IPS-18c (cell line): ENCODE measurements at regions not wholly inside any gene's neighbourhood (a gene's known extent, or its start where the extent isn't known, plus 50 kb on each side); places are given as distances from the start of the nearest gene placed in this dataset.

Experiments
- H3K4me3 ChIP-seq: 2 replicates; pipeline ENCODE4 v1.7.0; 2013; ENCODE audit warnings: low read depth, mild to moderate bottlenecking, low read length, moderate library complexity; ENCODE audit not compliant: insufficient read depth
- H3K9me3 ChIP-seq: one replicate; pipeline ENCODE4 v1.6.1; 2013; ENCODE audit warnings: mild to moderate bottlenecking, low read length, moderate library complexity; ENCODE audit not compliant: control insufficient read depth, insufficient read depth

- no peak overlapping the region for H3K4me3 ChIP-seq
- no peaks in the 10 kb centered on the region for H3K9me3 ChIP-seq
These were observed 543.4 kb downstream of the BUD13 start for GRCh38 chr11:116229236-116229970.

- Histone ChIP-seq H3K4me3 (no peak overlapping the region), H3K9me3 (no peaks in the 10 kb centered on the region)
These were observed 546.1 kb downstream of the BUD13 start for GRCh38 chr11:116226731-116227130.

DNA sequence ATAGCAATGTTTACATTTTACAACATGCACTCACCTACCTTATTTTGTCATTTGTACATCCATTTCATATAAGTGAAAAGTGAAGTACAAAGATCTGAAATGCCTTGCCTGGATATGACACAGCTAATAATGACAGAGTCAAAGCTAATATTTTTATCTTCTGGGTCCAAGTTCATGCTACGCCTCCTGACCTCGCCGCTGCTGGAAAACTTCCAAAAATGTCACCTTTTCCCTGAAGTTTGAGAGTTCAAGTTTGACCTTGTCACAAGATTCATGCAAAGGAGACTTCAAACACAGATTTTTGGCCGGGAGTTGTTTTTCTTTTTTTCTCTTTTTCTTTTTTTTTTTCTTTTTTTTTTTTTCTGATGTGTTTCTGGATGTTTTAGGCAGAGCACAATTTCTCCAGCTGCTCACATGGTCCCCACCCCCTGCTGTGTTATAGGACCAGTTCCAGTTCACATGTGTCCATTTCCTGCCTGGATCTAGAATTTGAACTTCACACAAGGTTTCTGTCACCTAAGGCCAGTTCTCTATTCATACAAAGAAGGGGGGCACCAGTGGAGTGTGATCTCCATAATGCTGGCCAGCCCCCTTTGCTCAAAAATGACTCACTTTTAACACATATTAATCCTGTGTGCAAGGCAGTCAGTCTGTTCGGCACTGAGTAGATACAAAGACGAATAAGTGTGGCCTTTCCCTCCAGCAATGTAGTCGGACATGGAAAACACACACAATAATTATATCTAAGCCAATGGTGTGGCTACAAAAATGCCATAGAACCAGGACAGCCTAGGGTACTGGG lies 546.8 kb downstream of the BUD13 start:
- Histone ChIP-seq H3K9me3 (no peaks in the 10 kb centered on the region), H3K4me3 (no peak overlapping the region)

GRCh38 chr11:116225236-116225635 lies 547.6 kb downstream of the BUD13 start:
- no peaks in the 10 kb centered on the region for H3K9me3 ChIP-seq
- no peak overlapping the region for H3K4me3 ChIP-seq

GRCh38 chr11:116224889-116225200 lies 547.9 kb downstream of the BUD13 start:
- Histone ChIP-seq H3K4me3 (no peak overlapping the region), H3K9me3 (no peaks in the 10 kb centered on the region)

- no peak overlapping the region for H3K4me3 ChIP-seq
These were observed 548.5 kb downstream of the BUD13 start for GRCh38 chr11:116224154-116224888.

DNA sequence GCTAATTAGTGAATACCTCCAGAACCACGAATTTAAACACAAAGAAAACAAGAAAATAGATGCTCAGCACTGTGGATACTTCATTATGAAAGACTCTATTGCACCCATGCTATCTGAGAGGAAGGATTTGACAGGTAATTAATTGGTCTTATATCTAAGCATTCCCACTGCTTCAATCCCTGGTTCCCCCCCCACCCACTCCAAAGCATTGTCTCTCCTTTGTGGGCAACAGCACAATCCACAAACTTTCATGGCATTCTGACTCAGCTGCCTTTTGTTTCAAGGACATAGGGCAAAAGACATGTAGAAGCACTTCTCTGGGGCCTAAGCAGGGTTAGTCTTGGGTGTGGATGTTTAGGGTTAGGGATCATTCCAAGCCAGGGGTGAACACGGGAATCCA lies 551.4 kb downstream of the BUD13 start:
- no peak overlapping the region for H3K4me3 ChIP-seq

More at GRCh38 chr11:116224154-116224888, 548.5 kb downstream of the BUD13 start:
- H3K9me3 ChIP-seq, result no peaks in the 10 kb centered on the region

GRCh38 chr11:116219171-116219635 lies 553.6 kb downstream of the BUD13 start:
- H3K4me3 ChIP-seq, result no peak overlapping the region
- no peaks in the 10 kb centered on the region for H3K9me3 ChIP-seq

More for the DNA sequence above, 551.4 kb downstream of the BUD13 start:
- no peaks in the 10 kb centered on the region for H3K9me3 ChIP-seq

DNA sequence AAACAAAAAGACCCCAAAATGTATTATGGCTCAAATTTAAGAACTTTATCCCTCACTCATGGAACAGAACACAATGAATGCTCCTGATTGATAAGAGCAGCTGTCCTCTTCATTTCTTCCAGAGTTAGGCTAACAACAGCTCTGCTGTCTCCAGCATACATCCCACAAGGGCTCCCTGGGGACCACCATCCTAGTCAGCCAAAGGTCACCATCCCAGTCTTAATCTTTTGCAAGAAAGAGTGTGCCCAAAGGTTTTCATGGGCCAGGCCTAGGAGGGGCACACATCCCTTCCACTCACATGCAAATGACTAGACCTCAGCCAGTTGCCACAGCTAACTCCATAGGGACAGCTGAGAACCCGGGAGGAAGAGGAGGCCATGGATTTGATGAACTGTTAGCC lies 555.3 kb downstream of the BUD13 start:
- Histone ChIP-seq H3K9me3 (no peaks in the 10 kb centered on the region), H3K4me3 (no peak overlapping the region)

DNA sequence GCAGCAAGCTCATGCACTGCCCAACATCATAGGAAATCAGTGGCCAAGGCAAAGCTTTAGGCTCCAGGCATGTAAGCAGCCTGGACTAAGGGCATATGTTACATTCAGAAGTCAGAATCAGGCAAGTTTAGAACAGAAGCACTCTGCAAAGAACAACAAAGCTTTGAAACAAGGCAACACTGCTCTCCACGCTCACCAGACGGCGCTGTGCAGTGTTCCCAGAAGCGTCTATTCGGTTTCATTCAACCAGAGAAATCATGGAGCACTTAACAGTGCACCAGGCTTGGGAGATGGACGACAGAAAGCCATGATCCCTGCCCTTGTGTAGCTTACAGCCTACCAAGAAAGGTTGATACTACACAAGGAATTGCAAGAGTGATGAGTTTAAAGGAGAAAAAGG lies 555.8 kb downstream of the BUD13 start:
- no peaks in the 10 kb centered on the region for H3K9me3 ChIP-seq
- H3K4me3 ChIP-seq, result no peak overlapping the region

- Histone ChIP-seq H3K9me3 (no peaks in the 10 kb centered on the region), H3K4me3 (no peak overlapping the region)
These were observed 557.2 kb downstream of the BUD13 start for GRCh38 chr11:116215471-116216113.

- Histone ChIP-seq H3K9me3 (no peaks in the 10 kb centered on the region), H3K4me3 (no peak overlapping the region)
These were observed 561.6 kb downstream of the BUD13 start for GRCh38 chr11:116211147-116211546.

- Histone ChIP-seq H3K4me3 (no peak overlapping the region), H3K9me3 (no peaks in the 10 kb centered on the region)
These were observed 562.1 kb downstream of the BUD13 start for GRCh38 chr11:116210663-116211062.

DNA sequence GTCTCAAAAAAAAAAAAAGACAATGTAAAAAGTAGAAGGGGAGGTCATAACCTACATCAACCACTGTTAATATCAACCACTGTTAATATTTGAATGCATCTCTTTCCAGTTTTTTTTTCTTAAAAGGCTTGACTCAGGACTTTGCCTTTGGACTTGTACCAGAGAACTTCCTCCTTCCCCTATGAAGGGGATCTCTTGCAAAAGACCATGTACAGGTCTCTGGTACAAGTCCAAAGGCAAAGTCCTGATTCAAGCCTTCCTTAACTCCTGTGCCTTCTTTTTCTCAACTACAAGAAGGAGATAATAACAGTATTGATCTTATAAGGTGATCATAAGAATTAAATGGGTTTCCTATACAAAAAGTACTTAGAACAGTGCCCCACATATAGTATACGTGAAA lies 563.5 kb downstream of the BUD13 start:
- Histone ChIP-seq H3K9me3 (no peaks in the 10 kb centered on the region), H3K4me3 (no peak overlapping the region)

GRCh38 chr11:116207421-116208141 lies 565.2 kb downstream of the BUD13 start:
- Histone ChIP-seq H3K4me3 (no peak overlapping the region), H3K9me3 (no peaks in the 10 kb centered on the region)

DNA sequence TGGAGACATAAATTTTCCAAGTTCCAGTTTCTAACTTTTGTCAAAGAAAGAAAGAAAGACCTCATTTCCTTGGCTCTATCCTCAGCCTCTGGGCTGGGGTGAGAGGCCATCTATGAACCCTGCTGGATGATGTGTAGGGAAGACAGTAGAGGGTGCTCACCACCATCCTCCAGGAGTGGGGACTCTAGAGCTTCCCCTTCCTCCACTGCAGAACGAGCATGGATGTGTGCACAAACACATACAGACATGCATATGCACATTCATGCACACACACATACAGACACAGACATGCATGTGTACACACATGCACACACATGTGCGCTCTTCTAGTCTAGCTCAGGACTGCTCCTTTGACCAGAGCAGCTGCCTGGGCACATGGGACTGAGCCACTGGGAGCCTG lies 565.8 kb downstream of the BUD13 start:
- no peak overlapping the region for H3K4me3 ChIP-seq

DNA sequence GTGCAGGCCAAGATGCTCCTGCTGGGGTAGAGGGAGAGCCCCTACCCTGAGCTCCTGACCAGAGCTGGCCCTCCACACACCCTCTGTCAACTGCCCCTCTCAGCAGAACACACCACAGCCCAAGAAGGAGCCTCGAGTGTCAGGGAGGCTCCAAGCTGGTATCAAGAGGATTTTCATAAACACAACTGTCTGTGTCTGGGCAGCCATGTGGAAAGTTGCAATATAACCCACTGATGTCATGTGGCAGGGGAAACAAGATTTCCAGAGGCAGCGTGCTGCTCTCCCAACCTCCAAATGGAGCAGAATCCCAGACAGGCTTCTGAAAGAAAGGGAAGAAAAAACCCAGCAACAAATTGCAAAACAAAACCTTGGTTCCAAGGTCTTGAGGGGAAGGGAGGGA lies 569.9 kb downstream of the BUD13 start:
- no peaks in the 10 kb centered on the region for H3K9me3 ChIP-seq
- no peak overlapping the region for H3K4me3 ChIP-seq

More for the DNA sequence above, 565.8 kb downstream of the BUD13 start:
- H3K9me3 ChIP-seq, result no peaks in the 10 kb centered on the region
